ENCODE measurements at regions not wholly inside any gene's neighbourhood (a gene's known extent, or its start where the extent isn't known, plus 50 kb on each side); places are given as distances from the start of the nearest gene placed in this dataset.
A peak's percentile ranks its signal among the peaks of the same experiment; 100 is the strongest.

DNA sequence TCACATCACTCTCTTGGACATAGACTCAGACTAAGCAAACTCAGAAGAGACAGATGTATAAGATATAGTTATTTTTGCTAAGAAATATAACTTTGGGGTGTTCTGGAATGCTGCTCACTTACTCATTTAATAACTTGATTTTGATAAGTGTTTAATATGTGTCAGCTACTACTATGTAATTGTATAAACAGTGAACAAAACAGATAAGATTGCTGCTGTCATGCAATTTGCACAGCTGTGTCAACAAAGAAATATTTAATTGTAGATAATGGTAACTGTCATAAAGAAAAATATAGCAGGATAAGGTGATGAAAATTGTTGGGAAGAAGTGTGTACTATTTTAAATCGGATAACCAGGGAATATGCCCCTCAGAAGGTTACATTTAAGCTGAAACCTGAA lies 84.1 kb upstream of the ZDHHC17 start:
- Mint-ChIP-seq H3K4me3 (ENCODE audit: unreplicated experiment) (no peak overlapping the region), H3K27me3 (ENCODE audit: low read depth) (no peaks in the 10 kb centered on the region), H3K4me1 (ENCODE audit: low read depth) (peaks cover 26% of the 10 kb centered on the region), H3K9me3 (ENCODE audit: low read depth) (peaks cover 5% of the 10 kb centered on the region), H3K36me3 (ENCODE audit: low read depth) (no peaks in the 10 kb centered on the region), H3K27ac (ENCODE audit: unreplicated experiment) (peak overlapping the region; percentile 61)
- DNase-seq (ENCODE audit: low spot score) = no peak
- TF ChIP-seq, protein P1, sequence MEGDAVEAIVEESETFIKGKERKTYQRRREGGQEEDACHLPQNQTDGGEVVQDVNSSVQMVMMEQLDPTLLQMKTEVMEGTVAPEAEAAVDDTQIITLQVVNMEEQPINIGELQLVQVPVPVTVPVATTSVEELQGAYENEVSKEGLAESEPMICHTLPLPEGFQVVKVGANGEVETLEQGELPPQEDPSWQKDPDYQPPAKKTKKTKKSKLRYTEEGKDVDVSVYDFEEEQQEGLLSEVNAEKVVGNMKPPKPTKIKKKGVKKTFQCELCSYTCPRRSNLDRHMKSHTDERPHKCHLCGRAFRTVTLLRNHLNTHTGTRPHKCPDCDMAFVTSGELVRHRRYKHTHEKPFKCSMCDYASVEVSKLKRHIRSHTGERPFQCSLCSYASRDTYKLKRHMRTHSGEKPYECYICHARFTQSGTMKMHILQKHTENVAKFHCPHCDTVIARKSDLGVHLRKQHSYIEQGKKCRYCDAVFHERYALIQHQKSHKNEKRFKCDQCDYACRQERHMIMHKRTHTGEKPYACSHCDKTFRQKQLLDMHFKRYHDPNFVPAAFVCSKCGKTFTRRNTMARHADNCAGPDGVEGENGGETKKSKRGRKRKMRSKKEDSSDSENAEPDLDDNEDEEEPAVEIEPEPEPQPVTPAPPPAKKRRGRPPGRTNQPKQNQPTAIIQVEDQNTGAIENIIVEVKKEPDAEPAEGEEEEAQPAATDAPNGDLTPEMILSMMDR (IDR thresholded peaks at IDR 0.05) = no peak

GRCh38 chr12:76680940-76681339 lies 83.0 kb upstream of the ZDHHC17 start:
- H3K4me1 Mint-ChIP-seq (ENCODE audit: low read depth) = peaks cover 36% of the 10 kb centered on the region
- H3K4me3 Mint-ChIP-seq (ENCODE audit: unreplicated experiment) = no peak overlapping the region
- H3K36me3 Mint-ChIP-seq (ENCODE audit: low read depth) = no peaks in the 10 kb centered on the region
- H3K9me3 Mint-ChIP-seq (ENCODE audit: low read depth) = peaks cover 5% of the 10 kb centered on the region
- H3K27me3 Mint-ChIP-seq (ENCODE audit: low read depth) = no peaks in the 10 kb centered on the region
- TF ChIP-seq, protein P1 (IDR thresholded peaks at IDR 0.05) = no peak
- no peak for DNase-seq (ENCODE audit: low spot score)
- peak overlapping the region; percentile 81 for H3K27ac Mint-ChIP-seq (ENCODE audit: unreplicated experiment)

GRCh38 chr12:76685246-76685678 lies 78.7 kb upstream of the ZDHHC17 start:
- no peak for DNase-seq (ENCODE audit: low spot score)
- Mint-ChIP-seq H3K9me3 (ENCODE audit: low read depth) (peaks cover 5% of the 10 kb centered on the region), H3K27me3 (ENCODE audit: low read depth) (no peaks in the 10 kb centered on the region), H3K36me3 (ENCODE audit: low read depth) (no peaks in the 10 kb centered on the region), H3K27ac (ENCODE audit: unreplicated experiment) (peak overlapping the region; percentile 81), H3K4me3 (ENCODE audit: unreplicated experiment) (peak overlapping the region; percentile 48), H3K4me1 (ENCODE audit: low read depth) (peaks cover 67% of the 10 kb centered on the region)
- TF ChIP-seq, protein P1 (IDR thresholded peaks at IDR 0.05) = no peak

DNA sequence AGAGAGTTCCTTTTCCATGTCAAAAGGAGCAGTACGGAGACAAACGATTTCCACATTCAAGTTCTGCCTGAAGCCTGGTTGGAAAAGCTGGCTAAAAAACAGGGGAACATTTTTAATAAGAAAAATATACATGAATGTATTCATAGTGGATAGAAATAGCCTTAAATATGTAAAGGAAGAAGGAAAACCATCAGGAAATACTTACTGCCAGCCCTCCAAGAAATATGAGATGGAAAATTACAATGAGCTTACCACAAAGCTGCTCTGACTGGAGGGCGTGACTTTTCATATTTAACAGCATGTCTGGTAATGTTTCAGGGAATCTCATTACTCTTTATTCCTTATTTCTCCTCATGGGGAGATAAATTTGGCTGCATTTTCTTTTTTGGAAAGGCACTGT lies 75.9 kb upstream of the ZDHHC17 start:
- Mint-ChIP-seq H3K27me3 (ENCODE audit: low read depth) (no peaks in the 10 kb centered on the region), H3K36me3 (ENCODE audit: low read depth) (no peaks in the 10 kb centered on the region), H3K4me1 (ENCODE audit: low read depth) (peaks cover 80% of the 10 kb centered on the region), H3K9me3 (ENCODE audit: low read depth) (peaks cover 4% of the 10 kb centered on the region), H3K4me3 (ENCODE audit: unreplicated experiment) (peak overlapping the region; percentile 58), H3K27ac (ENCODE audit: unreplicated experiment) (peak overlapping the region; percentile 93)
- TF ChIP-seq, protein P1 (IDR thresholded peaks at IDR 0.05) = no peak
- no peak for DNase-seq (ENCODE audit: low spot score)

- Mint-ChIP-seq H3K36me3 (ENCODE audit: low read depth) (no peaks in the 10 kb centered on the region), H3K4me1 (ENCODE audit: low read depth) (peaks cover 86% of the 10 kb centered on the region), H3K4me3 (ENCODE audit: unreplicated experiment) (no peak overlapping the region), H3K27ac (ENCODE audit: unreplicated experiment) (peak overlapping the region; percentile 93), H3K27me3 (ENCODE audit: low read depth) (no peaks in the 10 kb centered on the region), H3K9me3 (ENCODE audit: low read depth) (peaks cover 4% of the 10 kb centered on the region)
- no peak for DNase-seq (ENCODE audit: low spot score)
- TF ChIP-seq, protein P1 (IDR thresholded peaks at IDR 0.05) = peak; percentile 73
These were observed 75.3 kb upstream of the ZDHHC17 start for GRCh38 chr12:76688631-76689030.

All from chondrocyte (in vitro differentiated cells).